Right lobe of liver (tissue), 4 donors: ENCODE measurements at regions not wholly inside any gene's neighbourhood (a gene's known extent, or its start where the extent isn't known, plus 50 kb on each side); places are given as distances from the start of the nearest gene placed in this dataset.

Experiments used
- POLR2A ChIP-seq: fragments of 450-650 bp; IDR thresholded peaks from one replicate; pipeline ENCODE4 v1.6.1; 2017; ENCODE audit warnings: antibody characterized with exemption, mild to moderate bottlenecking
- TF ChIP-seq, protein P1 (sequence below), 4 donors: fragments of 200-600 bp in 3 of 4; fragments of 450-650 bp in 1 of 4; IDR thresholded peaks; one replicate each; pipeline versions ENCODE4 v1.5.1 to v1.8.0; 2016 to 2022; ENCODE audit warnings: antibody characterized with exemption in 4 of 4, mild to moderate bottlenecking in 2 of 4
- donor health status: DM: no; HTN: no; CAD: no.
- donor health status: DM: no; HTN: no; CAD: no.
- donor health status: DM: no; HTN: yes; CAD: no.

DNA sequence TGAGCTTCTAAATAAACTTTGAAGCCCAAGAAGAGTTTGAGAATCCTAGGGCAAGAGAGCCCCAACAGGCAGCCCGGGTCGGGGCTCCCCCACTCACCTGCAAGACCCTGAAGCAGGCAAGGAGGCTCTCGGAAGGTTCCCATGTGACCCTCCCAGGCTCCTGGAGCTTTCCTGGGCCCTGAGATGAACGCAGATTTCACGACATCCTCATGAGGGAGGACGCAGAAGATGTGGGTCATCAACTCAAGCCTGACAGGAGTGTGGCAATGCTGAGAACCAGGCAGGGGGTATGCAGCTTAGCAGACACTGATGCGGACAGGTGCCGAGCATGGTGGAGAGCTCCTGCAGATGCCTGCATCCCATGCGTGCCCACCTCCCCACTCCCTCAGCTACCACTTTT lies 184.5 kb upstream of the SLC24A3 start:
- no peak for TF ChIP-seq POLR2A
- TF ChIP-seq, protein P1, sequence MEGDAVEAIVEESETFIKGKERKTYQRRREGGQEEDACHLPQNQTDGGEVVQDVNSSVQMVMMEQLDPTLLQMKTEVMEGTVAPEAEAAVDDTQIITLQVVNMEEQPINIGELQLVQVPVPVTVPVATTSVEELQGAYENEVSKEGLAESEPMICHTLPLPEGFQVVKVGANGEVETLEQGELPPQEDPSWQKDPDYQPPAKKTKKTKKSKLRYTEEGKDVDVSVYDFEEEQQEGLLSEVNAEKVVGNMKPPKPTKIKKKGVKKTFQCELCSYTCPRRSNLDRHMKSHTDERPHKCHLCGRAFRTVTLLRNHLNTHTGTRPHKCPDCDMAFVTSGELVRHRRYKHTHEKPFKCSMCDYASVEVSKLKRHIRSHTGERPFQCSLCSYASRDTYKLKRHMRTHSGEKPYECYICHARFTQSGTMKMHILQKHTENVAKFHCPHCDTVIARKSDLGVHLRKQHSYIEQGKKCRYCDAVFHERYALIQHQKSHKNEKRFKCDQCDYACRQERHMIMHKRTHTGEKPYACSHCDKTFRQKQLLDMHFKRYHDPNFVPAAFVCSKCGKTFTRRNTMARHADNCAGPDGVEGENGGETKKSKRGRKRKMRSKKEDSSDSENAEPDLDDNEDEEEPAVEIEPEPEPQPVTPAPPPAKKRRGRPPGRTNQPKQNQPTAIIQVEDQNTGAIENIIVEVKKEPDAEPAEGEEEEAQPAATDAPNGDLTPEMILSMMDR (IDR thresholded peaks at IDR 0.05): no peak
